Loucy (cell line): ENCODE measurements at regions not wholly inside any gene's neighbourhood (a gene's known extent, or its start where the extent isn't known, plus 50 kb on each side); places are given as distances from the start of the nearest gene placed in this dataset.

ENCODE experiments used
- EZH2phosphoT487 ChIP-seq: fragments of 200-600 bp; IDR thresholded peaks from 2 replicates; pipeline ENCODE4 v1.6.1; 2018; ENCODE audit warnings: antibody characterized with exemption, mild to moderate bottlenecking, moderate library complexity, borderline replicate concordance
- TF ChIP-seq, protein P1 (sequence below): fragments of 200-600 bp; sonication (generic); conservative IDR thresholded peaks from 2 replicates; pipeline ENCODE4 v1.5.1; 2014; ENCODE audit warnings: mild to moderate bottlenecking, antibody characterized with exemption, low read length

DNA sequence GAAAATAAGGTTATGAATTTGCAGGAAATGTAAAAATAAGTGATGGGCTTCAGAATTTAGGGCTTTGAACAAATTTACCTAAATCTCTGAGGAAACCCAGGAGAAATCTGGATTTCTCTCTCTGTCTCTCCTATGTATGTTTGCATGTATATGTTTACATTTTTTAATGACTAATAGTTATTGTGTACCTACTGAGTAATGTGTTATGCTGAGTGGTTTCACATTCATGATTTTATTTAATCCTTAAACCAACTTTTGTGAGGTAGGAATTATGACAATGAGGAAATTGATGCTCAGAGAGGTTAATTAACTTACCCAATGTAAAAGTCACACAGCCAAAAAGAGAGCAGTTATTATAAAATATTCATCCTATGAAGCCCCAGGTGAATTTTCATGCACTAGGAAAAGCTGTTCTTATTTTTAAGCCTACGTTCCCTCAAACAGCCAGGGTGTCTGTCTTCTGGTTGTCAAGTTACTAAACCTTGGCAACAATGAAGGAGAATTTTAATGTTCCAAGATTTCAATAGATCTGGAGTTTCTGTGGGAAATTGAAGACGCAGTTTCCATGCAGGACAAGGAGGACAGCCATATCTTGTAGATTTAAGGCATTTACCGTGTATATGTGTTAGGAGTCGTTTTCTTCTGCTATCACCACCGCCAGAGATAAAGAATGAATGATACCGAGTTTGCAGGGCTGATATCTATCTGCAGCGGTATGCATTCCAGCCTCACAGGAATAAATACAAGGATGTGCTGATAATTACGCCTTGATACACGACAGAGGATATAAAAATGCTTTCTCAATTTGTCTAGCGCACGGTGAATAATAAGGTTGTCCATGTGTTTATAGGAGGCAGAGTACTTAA is 484.8 kb downstream of the ZSWIM6 start:
- TF ChIP-seq, protein P1, sequence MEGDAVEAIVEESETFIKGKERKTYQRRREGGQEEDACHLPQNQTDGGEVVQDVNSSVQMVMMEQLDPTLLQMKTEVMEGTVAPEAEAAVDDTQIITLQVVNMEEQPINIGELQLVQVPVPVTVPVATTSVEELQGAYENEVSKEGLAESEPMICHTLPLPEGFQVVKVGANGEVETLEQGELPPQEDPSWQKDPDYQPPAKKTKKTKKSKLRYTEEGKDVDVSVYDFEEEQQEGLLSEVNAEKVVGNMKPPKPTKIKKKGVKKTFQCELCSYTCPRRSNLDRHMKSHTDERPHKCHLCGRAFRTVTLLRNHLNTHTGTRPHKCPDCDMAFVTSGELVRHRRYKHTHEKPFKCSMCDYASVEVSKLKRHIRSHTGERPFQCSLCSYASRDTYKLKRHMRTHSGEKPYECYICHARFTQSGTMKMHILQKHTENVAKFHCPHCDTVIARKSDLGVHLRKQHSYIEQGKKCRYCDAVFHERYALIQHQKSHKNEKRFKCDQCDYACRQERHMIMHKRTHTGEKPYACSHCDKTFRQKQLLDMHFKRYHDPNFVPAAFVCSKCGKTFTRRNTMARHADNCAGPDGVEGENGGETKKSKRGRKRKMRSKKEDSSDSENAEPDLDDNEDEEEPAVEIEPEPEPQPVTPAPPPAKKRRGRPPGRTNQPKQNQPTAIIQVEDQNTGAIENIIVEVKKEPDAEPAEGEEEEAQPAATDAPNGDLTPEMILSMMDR = no peak
- TF ChIP-seq EZH2phosphoT487 = no peak
